ENCODE measurements at regions not wholly inside any gene's neighbourhood (a gene's known extent, or its start where the extent isn't known, plus 50 kb on each side); places are given as distances from the start of the nearest gene placed in this dataset.
A peak's percentile ranks its signal among the peaks of the same experiment; 100 is the strongest.
"Not testable (repeated sequence)": the region's sequence is repeated elsewhere in the genome, so short reads cannot be mapped to it uniquely, and the experiment has no call there.

DNA sequence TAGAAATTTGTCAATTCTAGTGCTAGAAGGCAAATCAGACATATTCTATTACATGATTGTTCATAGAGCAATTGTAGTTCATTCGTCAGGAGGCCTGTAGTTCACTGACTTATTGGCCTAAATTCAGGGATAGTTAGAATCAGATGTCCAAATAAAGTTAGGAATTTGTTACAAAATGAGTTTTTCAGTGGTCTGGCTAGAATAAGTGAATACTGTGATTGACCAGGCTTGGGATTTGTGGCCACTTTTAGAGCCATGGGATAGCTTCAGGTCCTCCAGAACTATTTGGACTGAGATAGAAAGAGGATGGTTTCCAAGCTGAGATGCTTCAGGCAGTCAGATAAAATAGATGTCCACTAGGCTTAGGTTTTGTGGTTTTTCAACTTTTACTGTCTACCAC, 199.1 kb upstream of the MPDZ start:
- no peak for DNase-seq

DNA sequence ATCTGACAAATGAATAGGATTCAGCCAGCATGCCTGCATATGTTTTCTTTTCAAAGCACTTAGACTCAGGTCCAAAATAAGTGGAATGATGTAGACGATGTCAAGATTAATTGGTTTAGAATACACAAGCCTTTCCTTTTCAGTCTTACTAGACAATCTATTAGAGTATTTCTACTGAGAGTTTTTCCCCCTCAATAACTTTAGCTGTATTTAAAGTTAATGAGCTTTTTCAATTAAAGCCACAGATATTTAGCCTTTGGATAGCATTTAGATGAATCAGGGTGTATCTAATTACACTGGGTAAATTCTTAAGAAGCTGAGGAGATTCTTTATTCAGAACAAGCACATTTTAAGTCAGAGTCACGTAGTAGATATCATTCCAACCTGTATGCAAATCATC, 198.7 kb upstream of the MPDZ start:
- no peak for DNase-seq

DNA sequence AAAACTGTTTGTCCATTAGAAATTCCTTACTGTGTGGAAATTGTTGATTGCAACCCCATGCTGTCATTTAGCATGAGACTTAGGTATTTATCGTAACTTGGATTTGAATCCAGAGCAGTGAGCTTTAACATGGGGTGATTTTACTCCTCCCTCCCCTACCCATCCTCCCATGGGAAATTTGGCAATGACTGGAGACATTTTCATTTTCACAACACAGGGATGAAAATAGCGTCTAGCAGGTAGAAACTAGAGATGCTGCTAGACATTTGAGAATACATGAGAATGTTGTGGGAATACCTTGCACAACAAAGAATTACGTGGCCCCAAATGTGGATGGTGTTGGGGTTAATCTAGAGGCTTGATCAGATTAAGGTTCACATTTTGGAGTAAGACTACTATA, 191.3 kb upstream of the MPDZ start:
- no peak for DNase-seq

- DNase-seq: no peak
Measured at GRCh38 chr9:13467157-13467556, 187.7 kb upstream of the MPDZ start.

DNA sequence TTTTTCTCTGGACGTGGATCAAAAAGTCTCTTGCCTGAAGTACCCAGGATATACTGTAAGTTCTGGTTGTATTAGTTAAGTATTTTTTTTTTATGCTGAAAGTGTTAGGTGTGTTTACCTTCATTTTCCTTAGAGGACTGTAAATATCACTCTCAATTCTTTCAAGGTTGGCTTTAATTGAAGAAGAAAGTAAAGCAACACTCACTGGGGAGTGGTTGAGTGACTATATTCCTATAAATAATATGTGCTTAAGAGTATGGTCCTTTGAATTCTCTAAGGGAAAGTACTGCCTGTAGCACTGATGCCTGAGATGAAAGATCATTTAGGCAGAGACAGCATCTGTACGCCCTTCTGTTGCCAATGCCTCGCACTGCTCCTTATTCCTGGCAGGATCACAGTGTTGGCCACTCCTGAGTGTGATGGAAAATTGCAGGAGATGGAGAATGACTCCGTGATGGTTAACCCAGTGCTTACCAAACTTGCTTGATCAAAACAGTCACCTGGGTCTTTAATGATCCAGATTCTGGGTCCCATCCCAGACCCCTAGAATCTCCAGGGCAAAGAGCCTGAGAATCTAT, 182.0 kb upstream of the MPDZ start:
- peak; percentile 42 for DNase-seq

DNA sequence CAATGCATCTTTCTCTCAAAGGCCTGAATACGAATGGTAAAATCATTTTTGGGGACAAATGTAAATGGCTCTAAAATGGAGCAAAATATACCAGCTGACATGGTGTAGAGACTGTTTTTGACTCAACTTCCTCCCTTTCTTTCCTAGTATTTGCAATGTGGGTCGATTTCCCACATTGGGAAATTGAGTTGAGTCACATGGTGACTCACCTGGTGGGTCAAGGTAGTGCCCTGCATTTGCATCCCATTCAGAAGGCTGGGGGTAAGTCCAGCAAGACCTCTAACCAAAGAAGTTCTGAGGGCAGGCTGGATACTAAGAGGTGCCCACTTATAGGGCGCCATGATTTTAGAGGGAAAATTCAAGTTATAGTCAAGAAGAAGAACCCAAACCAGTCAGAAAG, 179.6 kb upstream of the MPDZ start:
- no peak for DNase-seq

DNA sequence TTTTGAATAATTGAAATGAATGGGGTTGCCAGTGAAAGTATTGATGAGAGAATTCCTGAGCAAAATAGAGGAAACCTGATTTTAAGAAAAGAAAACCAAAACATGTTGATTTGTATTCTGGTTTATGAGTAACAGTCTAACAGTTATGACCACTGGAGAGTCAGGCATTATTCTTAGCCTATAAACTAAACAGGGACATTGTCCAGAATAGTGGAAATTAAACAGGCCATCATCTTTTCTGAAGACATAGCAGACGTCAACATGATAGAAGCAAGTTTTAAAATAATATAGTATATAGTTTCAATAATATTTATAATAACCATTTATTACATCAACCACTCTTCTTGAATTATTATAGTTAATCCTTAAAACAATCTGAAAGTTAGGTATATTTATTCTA, 178.3 kb upstream of the MPDZ start:
- DNase-seq: no peak

DNA sequence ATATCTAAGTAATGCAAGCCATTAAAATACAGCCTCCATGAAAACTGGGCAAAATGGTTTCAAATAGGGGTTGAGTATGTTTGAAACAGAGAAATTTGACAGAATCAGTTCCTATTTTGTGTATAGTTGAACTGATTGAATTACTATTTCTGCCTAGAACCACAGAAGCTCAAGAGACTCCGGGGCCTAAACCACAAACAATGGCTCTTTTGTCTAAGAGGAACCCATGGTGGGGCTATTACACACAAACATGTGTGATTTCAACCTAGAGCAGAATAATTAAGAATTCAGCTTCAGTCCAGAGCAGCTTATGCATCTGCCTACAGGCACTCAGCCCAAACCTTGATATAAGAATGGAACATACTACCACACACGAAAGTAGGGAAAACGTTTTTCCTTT, 171.2 kb upstream of the MPDZ start:
- no peak for DNase-seq

GRCh38 chr9:13448482-13448881, 169.0 kb upstream of the MPDZ start:
- no peak for DNase-seq

DNA sequence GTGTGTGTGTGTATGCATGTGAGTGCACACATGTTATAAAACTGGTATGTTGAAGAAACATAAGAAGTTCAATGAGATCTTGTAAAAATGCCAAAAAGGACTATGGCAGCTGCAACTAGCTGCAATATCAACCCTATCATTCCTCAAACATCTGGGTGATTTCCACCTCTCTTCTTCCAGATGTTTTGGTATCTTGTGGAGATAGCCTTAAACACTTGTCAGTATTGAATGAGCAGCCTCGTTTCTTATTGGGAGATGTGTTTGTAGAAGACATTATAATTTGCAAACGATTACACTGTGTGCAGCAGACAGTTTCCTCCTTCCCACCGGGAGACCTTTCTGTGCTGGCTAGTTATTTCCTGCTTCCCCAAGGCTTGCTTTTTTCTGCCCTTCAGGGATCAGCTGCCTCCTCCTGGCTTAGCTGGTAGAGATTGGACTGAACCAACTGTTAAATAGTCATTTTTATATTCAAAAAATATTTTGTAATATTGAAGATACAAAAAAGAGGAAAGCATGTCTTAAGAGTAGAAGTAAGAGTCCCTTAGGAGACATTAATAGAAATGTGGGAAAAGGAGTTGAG, 168.4 kb upstream of the MPDZ start:
- DNase-seq: no peak

GRCh38 chr9:13446938-13447842, 167.7 kb upstream of the MPDZ start:
- DNase-seq: no peak

- DNase-seq: no peak
Measured at GRCh38 chr9:13446286-13446937, 166.9 kb upstream of the MPDZ start.

- DNase-seq: peak; percentile 56
Measured at GRCh38 chr9:13445103-13445500, 165.6 kb upstream of the MPDZ start.

DNA sequence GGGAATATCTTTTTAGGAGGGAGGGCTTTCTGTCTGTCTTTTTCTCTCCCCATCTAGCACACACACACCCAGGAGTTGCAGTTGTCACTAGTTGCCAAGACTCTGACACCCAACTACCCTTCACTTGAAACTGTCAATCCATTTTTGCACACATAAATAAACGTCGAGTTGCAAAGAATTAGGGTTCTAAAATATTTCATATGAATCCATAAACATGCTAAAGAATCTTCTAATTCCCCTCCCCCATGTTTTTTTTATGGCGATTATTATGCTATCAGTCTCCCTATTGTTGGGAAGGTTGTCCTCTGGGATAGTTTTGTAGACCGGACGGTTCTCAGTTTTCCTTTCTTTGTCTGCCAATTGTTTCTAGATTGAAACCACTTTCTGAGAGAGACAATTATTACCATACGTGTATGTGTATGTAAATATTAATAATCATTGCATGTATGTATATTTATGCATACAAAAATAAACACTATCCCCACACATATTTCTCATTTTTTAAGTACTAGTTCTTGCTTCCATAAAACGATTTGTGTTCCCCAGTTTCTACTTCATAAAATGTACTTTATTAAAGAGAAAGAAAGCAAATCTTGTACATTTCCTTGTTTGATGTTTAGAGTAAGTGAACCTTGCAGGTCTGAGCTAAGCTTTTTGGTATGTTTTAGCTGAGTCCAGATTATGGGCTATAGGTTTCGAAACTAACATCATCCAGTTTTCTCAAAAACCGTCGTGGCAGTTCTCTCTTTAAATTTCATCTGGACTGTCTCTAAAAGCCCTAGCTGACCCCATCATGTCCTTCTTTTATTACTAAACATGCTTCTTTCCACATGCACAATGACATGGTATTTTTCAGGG, 165.0 kb upstream of the MPDZ start:
- no peak for DNase-seq

- DNase-seq: peak; percentile 71
Measured at GRCh38 chr9:13443346-13444244, 164.1 kb upstream of the MPDZ start.

DNA sequence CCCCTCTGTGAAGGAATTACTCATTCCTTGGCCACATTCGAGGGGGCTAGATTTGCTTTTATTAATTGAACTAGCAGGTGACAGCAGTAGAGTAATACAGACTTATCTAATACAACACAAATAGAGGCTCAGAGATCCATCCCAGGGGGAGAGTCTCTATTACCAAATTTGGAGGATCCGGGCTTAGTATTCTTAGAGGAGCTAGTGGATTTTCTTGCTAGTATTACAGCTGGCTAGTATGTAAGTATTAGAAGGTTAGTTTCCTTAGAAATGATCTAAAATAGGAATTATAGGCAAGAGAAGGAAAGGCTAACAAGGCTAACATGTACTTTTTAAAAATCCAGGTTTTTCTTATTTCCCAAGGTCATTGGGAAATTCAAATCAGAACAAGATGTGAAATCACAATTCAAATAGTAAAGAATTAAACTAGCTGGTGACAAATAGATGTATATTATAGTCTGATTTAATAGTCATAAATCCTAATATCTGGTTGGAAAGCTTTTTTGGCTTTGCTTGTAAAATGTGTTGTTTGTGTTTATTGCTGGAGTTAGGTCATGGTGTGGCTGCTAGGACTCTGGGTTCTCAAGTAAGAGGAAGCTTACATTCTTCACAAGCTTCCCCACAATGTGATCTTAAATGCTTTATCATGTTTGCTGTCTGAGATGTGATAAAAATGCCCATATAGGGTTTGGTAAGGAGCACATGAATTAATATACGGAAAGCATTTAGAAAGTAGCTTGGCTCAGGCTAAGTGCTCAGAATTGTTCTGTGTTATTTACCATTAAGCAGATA, 160.4 kb upstream of the MPDZ start:
- DNase-seq: no peak

- DNase-seq: peak; percentile 48
Measured at GRCh38 chr9:13437866-13438265, 158.4 kb upstream of the MPDZ start.

GRCh38 chr9:13436591-13436990, 157.1 kb upstream of the MPDZ start:
- DNase-seq: no peak

DNA sequence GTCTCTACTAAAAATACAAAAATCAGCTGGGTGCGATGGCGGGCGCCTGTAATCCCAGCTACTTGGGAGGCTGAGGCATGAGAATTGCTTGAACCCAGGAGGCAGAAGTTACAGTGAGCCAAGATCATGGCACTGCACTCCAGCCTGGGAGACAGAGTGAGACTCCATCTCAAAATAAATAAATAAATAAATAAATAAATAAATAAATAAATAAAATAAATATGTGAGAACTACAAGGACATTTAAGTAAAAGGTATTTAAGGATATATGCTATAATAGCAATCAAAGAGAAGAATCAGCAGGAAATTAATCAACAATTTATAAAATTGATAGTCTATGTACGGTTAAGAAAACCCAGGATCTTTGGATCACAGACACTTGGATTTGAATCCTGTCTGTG, 154.0 kb upstream of the MPDZ start:
- not testable (repeated sequence) for DNase-seq

DNA sequence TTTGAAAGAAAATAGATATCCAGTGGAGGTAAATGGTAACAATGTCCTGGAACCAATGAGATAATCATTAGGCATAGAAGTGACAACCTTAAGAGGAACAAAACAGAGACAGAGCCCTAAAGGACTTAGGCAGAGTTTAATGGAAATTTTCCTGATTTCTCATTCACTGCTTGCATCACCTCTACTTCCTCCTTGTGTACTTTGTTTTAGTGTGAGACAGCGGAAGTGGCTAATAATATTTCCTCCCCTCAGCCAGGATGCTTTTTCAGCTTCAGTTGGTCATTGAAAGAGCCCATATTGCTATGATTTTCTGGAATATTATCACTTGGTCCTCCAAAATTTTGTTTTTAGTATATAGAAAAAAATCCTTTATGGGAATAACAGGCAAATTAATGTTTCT, 153.4 kb upstream of the MPDZ start:
- no peak for DNase-seq

GRCh38 chr9:13431692-13432091, 152.2 kb upstream of the MPDZ start:
- no peak for DNase-seq
